Activated CD4-positive, alpha-beta T cell treated with anti-CD3 and anti-CD28 coated beads for 48 hours (primary cell): ENCODE measurements at regions not wholly inside any gene's neighbourhood (a gene's known extent, or its start where the extent isn't known, plus 50 kb on each side); places are given as distances from the start of the nearest gene placed in this dataset.
"Not testable (repeated sequence)": the region's sequence is repeated elsewhere in the genome, so short reads cannot be mapped to it uniquely, and the experiment has no call there.

Source experiments
- DNase-seq: peaks from one replicate; pipeline ENCODE4 v3.0.0-alpha.2; 2020

- DNase-seq = no peak
Observed at GRCh38 chr20:60172346-60172984, 214.2 kb downstream of the CDH26 start.

- no peak for DNase-seq
Observed at GRCh38 chr20:60177080-60177479, 218.9 kb downstream of the CDH26 start.

GRCh38 chr20:60180986-60181385 is 222.8 kb downstream of the CDH26 start:
- DNase-seq = no peak

- DNase-seq = no peak
Observed at GRCh38 chr20:60186412-60186811, 228.2 kb downstream of the CDH26 start.

GRCh38 chr20:60187683-60188082 is 229.5 kb downstream of the CDH26 start:
- no peak for DNase-seq

- DNase-seq = no peak
Observed at GRCh38 chr20:60191014-60191413, 232.8 kb downstream of the CDH26 start.

- no peak for DNase-seq
Observed at GRCh38 chr20:60192326-60192725, 234.1 kb downstream of the CDH26 start.

GRCh38 chr20:60199132-60199531 is 240.9 kb downstream of the CDH26 start:
- not testable (repeated sequence) for DNase-seq

- no peak for DNase-seq
Observed at GRCh38 chr20:60199866-60200265, 241.6 kb downstream of the CDH26 start.

- no peak for DNase-seq
Observed at GRCh38 chr20:60200305-60200918, 242.2 kb downstream of the CDH26 start.

GRCh38 chr20:60201198-60201835 is 243.1 kb downstream of the CDH26 start:
- DNase-seq = no peak

GRCh38 chr20:60202046-60202445 is 243.8 kb downstream of the CDH26 start:
- DNase-seq = no peak

GRCh38 chr20:60203451-60203850 is 245.2 kb downstream of the CDH26 start:
- DNase-seq = no peak

GRCh38 chr20:60204601-60205000 is 246.4 kb downstream of the CDH26 start:
- no peak for DNase-seq

- no peak for DNase-seq
Observed at GRCh38 chr20:60206259-60206658, 248.0 kb downstream of the CDH26 start.

- no peak for DNase-seq
Observed at GRCh38 chr20:60209048-60209447, 250.8 kb downstream of the CDH26 start.

- peak; percentile 78 for DNase-seq
Observed at GRCh38 chr20:60210779-60211617, 252.8 kb downstream of the CDH26 start.

- no peak for DNase-seq
Observed at GRCh38 chr20:60211618-60212463, 253.6 kb downstream of the CDH26 start.

GRCh38 chr20:60212695-60213094 is 254.5 kb downstream of the CDH26 start:
- DNase-seq = no peak

GRCh38 chr20:60213126-60213893 is 255.1 kb downstream of the CDH26 start:
- no peak for DNase-seq
